Upper lobe of left lung (tissue), 6 donors: ENCODE measurements at regions not wholly inside any gene's neighbourhood (a gene's known extent, or its start where the extent isn't known, plus 50 kb on each side); places are given as distances from the start of the nearest gene placed in this dataset.

Source experiments
- ATAC-seq, 2 donors: fragments of 200-7000 bp; cut with Tn5 transposase; one replicate each; pipeline ENCODE4 v1.9.1; 2022; ENCODE audit warnings: mild to moderate bottlenecking in 2 of 2, moderate library complexity in 2 of 2; ENCODE audit not compliant: low FRiP score in 2 of 2
- DNase-seq, 2 donors: peaks; one replicate each; pipeline ENCODE4 v3.0.0-alpha.2; 2019 to 2020
- H3K27ac ChIP-seq, 4 donors: fragments of 200-600 bp; sonication (generic); one replicate each; pipeline ENCODE4 v1.5.1; 2016 to 2019
- H3K27me3 ChIP-seq, 4 donors: fragments of 200-600 bp; sonication (generic); one replicate each; pipeline ENCODE4 v1.5.1; 2017 to 2019
- H3K36me3 ChIP-seq, 4 donors: fragments of 200-600 bp; sonication (generic); one replicate each; pipeline ENCODE4 v1.5.1; 2016 to 2019
- H3K4me1 ChIP-seq, 4 donors: fragments of 200-600 bp; sonication (generic); one replicate each; pipeline ENCODE4 v1.5.1; 2018 to 2019
- H3K4me3 ChIP-seq, 4 donors: fragments of 200-600 bp; sonication (generic); one replicate each; pipeline ENCODE4 v1.5.1; 2017 to 2019; ENCODE audit warnings: mild to moderate bottlenecking in 2 of 4, moderate library complexity in 1 of 4
- H3K9me3 ChIP-seq, 4 donors: fragments of 200-600 bp; sonication (generic); one replicate each; pipeline ENCODE4 v1.5.1; 2018 to 2019
- EP300 ChIP-seq, 4 donors: sonication (generic); formaldehyde crosslinking; IDR thresholded peaks; one replicate each; pipeline ENCODE4 v1.5.1; 2017; ENCODE audit warnings: antibody characterized with exemption in 4 of 4, control low read depth in 2 of 4
- POLR2A ChIP-seq, 4 donors: fragments of 450-650 bp; IDR thresholded peaks; one replicate each; pipeline ENCODE4 v1.5.1; 2016 to 2017; ENCODE audit warnings: antibody characterized with exemption in 4 of 4, mild to moderate bottlenecking in 2 of 4
- POLR2AphosphoS5 ChIP-seq, 2 donors: sonication (generic); formaldehyde crosslinking; IDR thresholded peaks; one replicate each; pipeline ENCODE4 v1.5.1; 2017; ENCODE audit warnings: antibody characterized with exemption in 2 of 2
- WGBS, 2 donors: methylation state at CpG; one replicate each; pipeline ENCODE4 v1.1.5; 2017 to 2018; 5-methylcytosine and 5-hydroxymethylcytosine counted together
- TF ChIP-seq, protein P1 (sequence below), 6 experiments: fragments of 450-650 bp in 4 of 6; fragments of 200-600 bp in 2 of 6; sonication (generic) in 2 of 6; IDR thresholded peaks; one replicate each; pipeline ENCODE4 v1.5.1; 2016 to 2019; ENCODE audit warnings: antibody characterized with exemption in 6 of 6
- donor health status: DM: no; HTN: no; CAD: no; lungs with moderate emphysema.
- donor health status: DM: no; HTN: yes; CAD: no; lungs with severe emphysema.

- no peak overlapping the region for H3K27ac ChIP-seq
- H3K4me1 ChIP-seq: no peaks in the 10 kb centered on the region
- no peaks in the 10 kb centered on the region for H3K9me3 ChIP-seq
- WGBS, 2 donors: 89% methylated on average over 6 of the region's 6 CpGs
- no peak for DNase-seq
- ATAC-seq: no peak
- no peaks in the 10 kb centered on the region for H3K27me3 ChIP-seq
- H3K4me3 ChIP-seq: no peak overlapping the region
- no peaks in the 10 kb centered on the region for H3K36me3 ChIP-seq
- TF ChIP-seq POLR2AphosphoS5 (IDR thresholded peaks at IDR 0.05) (no peak), POLR2A (IDR thresholded peaks at IDR 0.05) (no peak), EP300 (IDR thresholded peaks at IDR 0.05) (no peak)
- TF ChIP-seq, protein P1, sequence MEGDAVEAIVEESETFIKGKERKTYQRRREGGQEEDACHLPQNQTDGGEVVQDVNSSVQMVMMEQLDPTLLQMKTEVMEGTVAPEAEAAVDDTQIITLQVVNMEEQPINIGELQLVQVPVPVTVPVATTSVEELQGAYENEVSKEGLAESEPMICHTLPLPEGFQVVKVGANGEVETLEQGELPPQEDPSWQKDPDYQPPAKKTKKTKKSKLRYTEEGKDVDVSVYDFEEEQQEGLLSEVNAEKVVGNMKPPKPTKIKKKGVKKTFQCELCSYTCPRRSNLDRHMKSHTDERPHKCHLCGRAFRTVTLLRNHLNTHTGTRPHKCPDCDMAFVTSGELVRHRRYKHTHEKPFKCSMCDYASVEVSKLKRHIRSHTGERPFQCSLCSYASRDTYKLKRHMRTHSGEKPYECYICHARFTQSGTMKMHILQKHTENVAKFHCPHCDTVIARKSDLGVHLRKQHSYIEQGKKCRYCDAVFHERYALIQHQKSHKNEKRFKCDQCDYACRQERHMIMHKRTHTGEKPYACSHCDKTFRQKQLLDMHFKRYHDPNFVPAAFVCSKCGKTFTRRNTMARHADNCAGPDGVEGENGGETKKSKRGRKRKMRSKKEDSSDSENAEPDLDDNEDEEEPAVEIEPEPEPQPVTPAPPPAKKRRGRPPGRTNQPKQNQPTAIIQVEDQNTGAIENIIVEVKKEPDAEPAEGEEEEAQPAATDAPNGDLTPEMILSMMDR (IDR thresholded peaks at IDR 0.05): no peak
These were observed 84.3 kb upstream of the SHB start for GRCh38 chr9:38153152-38153909.

DNA sequence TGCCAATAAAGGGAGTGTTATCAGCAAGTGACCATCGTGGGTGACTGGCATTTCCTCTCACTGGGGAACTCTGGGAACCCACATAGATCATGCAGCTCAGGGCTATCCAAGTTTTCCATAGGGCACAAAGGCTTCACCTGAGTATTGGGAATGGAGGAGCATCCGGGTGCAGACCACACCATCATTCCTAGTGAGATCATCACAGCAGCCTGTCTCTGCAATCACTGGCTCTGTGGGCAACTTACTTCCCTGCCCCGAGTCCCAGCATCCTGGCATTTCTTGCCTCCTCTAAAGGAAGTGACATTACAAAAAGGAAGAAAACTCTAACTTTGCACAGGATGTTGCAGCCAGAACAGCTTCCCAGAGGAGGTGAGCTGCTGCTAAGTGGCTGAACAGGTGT lies 80.6 kb upstream of the SHB start:
- Histone ChIP-seq H3K27ac (no peak overlapping the region), H3K4me3 (no peak overlapping the region), H3K36me3 (no peaks in the 10 kb centered on the region), H3K27me3 (no peaks in the 10 kb centered on the region), H3K9me3 (no peaks in the 10 kb centered on the region), H3K4me1 (peaks cover 0 to under 1% (median 0%) of the 10 kb centered on the region in 4 donors)
- TF ChIP-seq POLR2AphosphoS5 (IDR thresholded peaks at IDR 0.05) (no peak), EP300 (IDR thresholded peaks at IDR 0.05) (no peak), POLR2A (IDR thresholded peaks at IDR 0.05) (no peak)
- TF ChIP-seq, protein P1 (IDR thresholded peaks at IDR 0.05): no peak
- no peak for DNase-seq
- no peak for ATAC-seq
- WGBS, 2 donors: 42 to 45% methylated on average over 3 of the region's 3 CpGs

GRCh38 chr9:38146844-38147243 lies 77.8 kb upstream of the SHB start:
- WGBS, 2 donors: 79 to 92% methylated on average over 2 to 8 of the region's 8 CpGs
- Histone ChIP-seq H3K36me3 (no peaks in the 10 kb centered on the region), H3K27ac (no peak overlapping the region), H3K27me3 (no peaks in the 10 kb centered on the region), H3K4me3 (no peak overlapping the region), H3K9me3 (no peaks in the 10 kb centered on the region), H3K4me1 (peaks cover 0 to 4% (median 1%) of the 10 kb centered on the region in 4 donors)
- no peak for ATAC-seq
- DNase-seq: no peak
- no peak for TF ChIP-seq EP300 (IDR thresholded peaks at IDR 0.05)
- TF ChIP-seq POLR2AphosphoS5 (IDR thresholded peaks at IDR 0.05): no peak
- TF ChIP-seq POLR2A (IDR thresholded peaks at IDR 0.05): no peak
- TF ChIP-seq, protein P1 (IDR thresholded peaks at IDR 0.05): no peak

GRCh38 chr9:38145526-38146053 lies 76.6 kb upstream of the SHB start:
- DNase-seq (no peak), ATAC-seq (no peak)
- peaks cover 0 to 6% (median 1%) of the 10 kb centered on the region in 4 donors for H3K4me1 ChIP-seq
- 81 to 88% methylated on average over 5 to 6 of the region's 6 CpGs for WGBS, 2 donors
- no peaks in the 10 kb centered on the region for H3K9me3 ChIP-seq
- H3K36me3 ChIP-seq: no peaks in the 10 kb centered on the region
- TF ChIP-seq POLR2AphosphoS5 (IDR thresholded peaks at IDR 0.05) (no peak), EP300 (IDR thresholded peaks at IDR 0.05) (no peak), POLR2A (IDR thresholded peaks at IDR 0.05) (no peak)
- TF ChIP-seq, protein P1 (IDR thresholded peaks at IDR 0.05): no peak
- no peak overlapping the region for H3K4me3 ChIP-seq
- no peak overlapping the region for H3K27ac ChIP-seq
- H3K27me3 ChIP-seq: no peaks in the 10 kb centered on the region

- 69 to 76% methylated on average over 4 of the region's 4 CpGs for WGBS, 2 donors
- H3K27me3 ChIP-seq: no peaks in the 10 kb centered on the region
- no peak overlapping the region for H3K4me3 ChIP-seq
- DNase-seq (no peak), ATAC-seq (no peak)
- H3K27ac ChIP-seq: no peak overlapping the region
- peaks cover 0 to 6% (median 1%) of the 10 kb centered on the region in 4 donors for H3K4me1 ChIP-seq
- no peaks in the 10 kb centered on the region for H3K36me3 ChIP-seq
- no peaks in the 10 kb centered on the region for H3K9me3 ChIP-seq
- TF ChIP-seq, protein P1 (IDR thresholded peaks at IDR 0.05): no peak
These were observed 75.4 kb upstream of the SHB start for GRCh38 chr9:38144421-38144820.
